GM19238 (cell line): ENCODE measurements at regions not wholly inside any gene's neighbourhood (a gene's known extent, or its start where the extent isn't known, plus 50 kb on each side); places are given as distances from the start of the nearest gene placed in this dataset.
"Not testable (repeated sequence)": the region's sequence is repeated elsewhere in the genome, so short reads cannot be mapped to it uniquely, and the experiment has no call there.

Experiments used
- DNase-seq: peaks from one replicate; pipeline ENCODE4 v3.0.0; 2011; ENCODE audit warnings: low spot score; ENCODE audit not compliant: insufficient read length

GRCh38 chr6:119736296-119737021 lies 386.9 kb upstream of the MAN1A1 start:
- DNase-seq: no peak

GRCh38 chr6:119735530-119735929 lies 386.0 kb upstream of the MAN1A1 start:
- no peak for DNase-seq

- no peak for DNase-seq
These were observed 384.7 kb upstream of the MAN1A1 start for GRCh38 chr6:119734227-119734626.

- no peak for DNase-seq
These were observed 379.4 kb upstream of the MAN1A1 start for GRCh38 chr6:119728935-119729334.

GRCh38 chr6:119728220-119728750 lies 378.7 kb upstream of the MAN1A1 start:
- DNase-seq: no peak

GRCh38 chr6:119727504-119728219 lies 378.1 kb upstream of the MAN1A1 start:
- no peak for DNase-seq

GRCh38 chr6:119726912-119727311 lies 377.4 kb upstream of the MAN1A1 start:
- DNase-seq: not testable (repeated sequence)

- no peak for DNase-seq
These were observed 376.5 kb upstream of the MAN1A1 start for GRCh38 chr6:119726086-119726485.

- no peak for DNase-seq
These were observed 370.6 kb upstream of the MAN1A1 start for GRCh38 chr6:119720160-119720559.

- DNase-seq: no peak
These were observed 368.4 kb upstream of the MAN1A1 start for GRCh38 chr6:119717942-119718341.

- no peak for DNase-seq
These were observed 367.2 kb upstream of the MAN1A1 start for GRCh38 chr6:119716668-119717270.

- DNase-seq: no peak
These were observed 364.3 kb upstream of the MAN1A1 start for GRCh38 chr6:119713903-119714302.

- DNase-seq: no peak
These were observed 337.1 kb upstream of the MAN1A1 start for GRCh38 chr6:119686644-119687043.

GRCh38 chr6:119686240-119686639 lies 336.7 kb upstream of the MAN1A1 start:
- no peak for DNase-seq

GRCh38 chr6:119683671-119684070 lies 334.1 kb upstream of the MAN1A1 start:
- DNase-seq: no peak

GRCh38 chr6:119683031-119683430 lies 333.5 kb upstream of the MAN1A1 start:
- DNase-seq: no peak

GRCh38 chr6:119678961-119679360 lies 329.4 kb upstream of the MAN1A1 start:
- no peak for DNase-seq

- no peak for DNase-seq
These were observed 327.8 kb upstream of the MAN1A1 start for GRCh38 chr6:119677384-119677783.

- no peak for DNase-seq
These were observed 327.4 kb upstream of the MAN1A1 start for GRCh38 chr6:119676961-119677360.

- DNase-seq: no peak
These were observed 326.7 kb upstream of the MAN1A1 start for GRCh38 chr6:119676230-119676629.

- DNase-seq: no peak
These were observed 324.2 kb upstream of the MAN1A1 start for GRCh38 chr6:119673741-119674140.

- DNase-seq: no peak
These were observed 323.2 kb upstream of the MAN1A1 start for GRCh38 chr6:119672725-119673124.
